Erythroblast (primary cell): ENCODE measurements at regions not wholly inside any gene's neighbourhood (a gene's known extent, or its start where the extent isn't known, plus 50 kb on each side); places are given as distances from the start of the nearest gene placed in this dataset.

Source experiments
- GATA1 ChIP-seq: IDR thresholded peaks from 2 replicates; pipeline ENCODE4 v1.6.1; 2011; ENCODE audit warnings: low read depth, mild to moderate bottlenecking, control low read depth, low read length, moderate library complexity
- POLR2A ChIP-seq: IDR thresholded peaks from 2 replicates; pipeline ENCODE4 v1.6.1; 2011; ENCODE audit warnings: mild to moderate bottlenecking, low read length

GRCh38 chr20:2217857-2218539 lies 77.8 kb upstream of the TGM3 start:
- TF ChIP-seq POLR2A, result no peak
- TF ChIP-seq GATA1, result no peak
